HEK293T (cell line): ENCODE measurements at regions not wholly inside any gene's neighbourhood (a gene's known extent, or its start where the extent isn't known, plus 50 kb on each side); places are given as distances from the start of the nearest gene placed in this dataset.

Source experiments
- BHLHE40 ChIP-seq: fragments of 450-650 bp; IDR thresholded peaks from 2 replicates; pipeline ENCODE4 v1.6.1; 2016; ENCODE audit warnings: mild to moderate bottlenecking, moderate library complexity, borderline replicate concordance
- ELF4 ChIP-seq: fragments of 450-650 bp; IDR thresholded peaks from 2 replicates; pipeline ENCODE4 v1.6.1; 2017; ENCODE audit warnings: antibody characterized with exemption
- FOXA1 ChIP-seq: fragments of 450-650 bp; IDR thresholded peaks from 2 replicates; pipeline ENCODE4 v1.6.1; 2016; ENCODE audit warnings: mild to moderate bottlenecking
- FOXK2 ChIP-seq: fragments of 450-650 bp; IDR thresholded peaks from 2 replicates; pipeline ENCODE4 v1.6.1; 2016; ENCODE audit warnings: mild to moderate bottlenecking
- FOXM1 ChIP-seq: fragments of 450-650 bp; IDR thresholded peaks from 2 replicates; pipeline ENCODE4 v1.6.1; 2017; ENCODE audit warnings: mild to moderate bottlenecking, borderline replicate concordance
- HDGF ChIP-seq: fragments of 450-650 bp; IDR thresholded peaks from 2 replicates; pipeline ENCODE4 v1.6.1; 2017; ENCODE audit warnings: antibody characterized with exemption, borderline replicate concordance
- L3MBTL2 ChIP-seq: fragments of 450-650 bp; conservative IDR thresholded peaks from 2 replicates; pipeline ENCODE4 v1.6.1; 2016; ENCODE audit warnings: mild to moderate bottlenecking
- LEF1 ChIP-seq: fragments of 450-650 bp; IDR thresholded peaks from 2 replicates; pipeline ENCODE4 v1.6.1; 2017; ENCODE audit warnings: mild to moderate bottlenecking, borderline replicate concordance
- NFRKB ChIP-seq: fragments of 450-650 bp; IDR thresholded peaks from 2 replicates; pipeline ENCODE4 v1.6.1; 2016; ENCODE audit warnings: mild to moderate bottlenecking, moderate library complexity
- SUZ12 ChIP-seq: fragments of 450-650 bp; IDR thresholded peaks from 2 replicates; pipeline ENCODE4 v1.6.1; 2016; ENCODE audit warnings: mild to moderate bottlenecking
- TARDBP ChIP-seq: fragments of 450-650 bp; IDR thresholded peaks from 2 replicates; pipeline ENCODE4 v1.6.1; 2016
- ZNF384 ChIP-seq: fragments of 450-650 bp; IDR thresholded peaks from 2 replicates; pipeline ENCODE4 v1.6.1; 2016

GRCh38 chr16:76755496-76755895 is 435.5 kb upstream of the MON1B start:
- no peak for TF ChIP-seq FOXA1
- no peak for TF ChIP-seq NFRKB
- no peak for TF ChIP-seq SUZ12
- no peak for TF ChIP-seq ELF4
- TF ChIP-seq TARDBP = no peak
- no peak for TF ChIP-seq LEF1
- no peak for TF ChIP-seq HDGF
- TF ChIP-seq FOXM1 = no peak
- TF ChIP-seq L3MBTL2 = no peak
- TF ChIP-seq FOXK2 = no peak
- TF ChIP-seq BHLHE40 = no peak
- no peak for TF ChIP-seq ZNF384
